ENCODE measurements at regions not wholly inside any gene's neighbourhood (a gene's known extent, or its start where the extent isn't known, plus 50 kb on each side); places are given as distances from the start of the nearest gene placed in this dataset.

DNA sequence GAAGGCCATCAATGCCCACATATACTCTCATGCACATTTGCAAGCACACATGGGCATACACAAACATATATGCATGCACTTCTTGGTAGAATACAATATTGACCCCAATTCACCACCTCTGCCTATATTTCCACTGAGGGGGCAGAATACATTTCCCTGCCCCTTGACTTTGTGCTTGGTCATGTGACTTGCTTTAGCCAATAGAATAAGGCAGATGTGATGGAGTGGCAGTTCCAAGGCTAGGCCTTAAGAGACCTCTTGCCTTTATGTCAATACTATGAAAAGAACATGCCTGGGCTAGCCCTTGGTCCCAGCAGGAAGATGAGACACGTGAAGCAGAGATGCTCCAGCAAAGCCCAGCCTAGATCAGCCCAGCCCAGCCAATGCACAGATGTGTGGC is 66.0 kb upstream of the GRIK3 start:
- no peak overlapping the region for H2BK15ac ChIP-seq (ENCODE audit: low read depth, low read length)
- H3K23me2 ChIP-seq (ENCODE audit: insufficient read length, low read depth, low read length, poor library complexity, severe bottlenecking): no peaks in the 10 kb centered on the region
- no peak for DNase-seq
- H4K20me1 ChIP-seq (ENCODE audit: control insufficient read depth, insufficient read depth, insufficient read length): no peaks in the 10 kb centered on the region
- H4K91ac ChIP-seq (ENCODE audit: insufficient read length, low read depth, low read length): no peak overlapping the region
- no peak overlapping the region for H3K9ac ChIP-seq (ENCODE audit: extremely low read depth, insufficient read length, low read length)
- no peak overlapping the region for H2AK5ac ChIP-seq (ENCODE audit: insufficient read length, low read length)
- H2BK120ac ChIP-seq (ENCODE audit: low read depth, low read length, poor library complexity, severe bottlenecking): no peak overlapping the region
- H3K79me2 ChIP-seq (ENCODE audit: insufficient read depth, low read length): no peaks in the 10 kb centered on the region
- no peak overlapping the region for H3K18ac ChIP-seq (ENCODE audit: insufficient read length, low read depth, low read length)
- H3K4me1 ChIP-seq (ENCODE audit: insufficient read depth, low read length): no peaks in the 10 kb centered on the region
- no peak overlapping the region for H3K23ac ChIP-seq (ENCODE audit: insufficient read length, low read depth, low read length)
- no peaks in the 10 kb centered on the region for H3K9me3 ChIP-seq (ENCODE audit: control insufficient read depth, low read depth, low read length)
- no peak overlapping the region for H4K5ac ChIP-seq (ENCODE audit: insufficient read length, low read depth, low read length)
- H2BK5ac ChIP-seq (ENCODE audit: insufficient read length, low read length): no peak overlapping the region
- H3K4ac ChIP-seq (ENCODE audit: low read depth, low read length): no peak overlapping the region
- H3K27me3 Mint-ChIP-seq (ENCODE audit: low read depth): peaks cover 12% of the 10 kb centered on the region
- no peak overlapping the region for H3K27ac ChIP-seq (ENCODE audit: insufficient read length, low read depth, low read length)
- H3K4me2 ChIP-seq (ENCODE audit: insufficient read depth, insufficient read length, low read length): no peak overlapping the region
- H3K36me3 Mint-ChIP-seq (ENCODE audit: insufficient read depth in 1 of 3, low read depth in 3 of 3): no peaks in the 10 kb centered on the region
- no peak overlapping the region for H3K56ac ChIP-seq (ENCODE audit: insufficient read length, low read depth, low read length)
- TF ChIP-seq CTCF (conservative IDR thresholded peaks at IDR 0.05): no peak
- no peak overlapping the region for H2BK20ac ChIP-seq (ENCODE audit: low read depth, low read length, poor library complexity, severe bottlenecking)
- H3K27me3 ChIP-seq (ENCODE audit: insufficient read depth, low read length): no peaks in the 10 kb centered on the region
- no peak overlapping the region for H3K14ac ChIP-seq (ENCODE audit: insufficient read depth, low read length)
- no peak overlapping the region for H2AFZ ChIP-seq (ENCODE audit: low read length)
- H4K8ac ChIP-seq (replicated peaks; ENCODE audit: insufficient read length, low read depth, low read length): no peak overlapping the region
- no peak overlapping the region for H2BK12ac ChIP-seq (ENCODE audit: insufficient read length, low read depth, low read length)
- H3K9me3 Mint-ChIP-seq: no peaks in the 10 kb centered on the region; a peak in 1 of 5 replicates
- no peaks in the 10 kb centered on the region for H3K79me1 ChIP-seq (ENCODE audit: insufficient read depth, low read depth, low read length, poor library complexity, severe bottlenecking)
- peaks cover 8 to 18% of the 10 kb centered on the region in 2 experiments for H3K4me1 Mint-ChIP-seq
- no peak overlapping the region for H3K4me3 Mint-ChIP-seq
- no peak overlapping the region for H3K27ac Mint-ChIP-seq
- no peak overlapping the region for H3T11ph ChIP-seq (ENCODE audit: low read length)
- WGBS (ENCODE audit: extremely low coverage, insufficient read length, low lambda C conversion rate): no CpG with 5 or more reads among the region's 1 CpG

Data from H9 (cell line).